GM12878 (cell line): ENCODE measurements at regions not wholly inside any gene's neighbourhood (a gene's known extent, or its start where the extent isn't known, plus 50 kb on each side); places are given as distances from the start of the nearest gene placed in this dataset.

Experiments used
- CEBPZ ChIP-seq: fragments of 150-350 bp; IDR thresholded peaks from 2 replicates; pipeline ENCODE4 v1.6.1; 2016; ENCODE audit warnings: low read depth, low read length
- NKRF ChIP-seq: fragments of 450-650 bp; conservative IDR thresholded peaks from 2 replicates; pipeline ENCODE4 v1.6.1; 2017; ENCODE audit warnings: mild to moderate bottlenecking, moderate library complexity
- NR2C2 ChIP-seq: IDR thresholded peaks from 2 replicates; pipeline ENCODE4 v1.6.1; 2011; ENCODE audit warnings: borderline replicate concordance, low read depth; ENCODE audit not compliant: control insufficient read depth, insufficient read length
- PAX5 ChIP-seq: IDR thresholded peaks from 2 replicates; pipeline ENCODE4 v1.6.1; 2011; ENCODE audit warnings: low read depth, low read length, borderline replicate concordance
- SIX5 ChIP-seq: IDR thresholded peaks from 2 replicates; pipeline ENCODE4 v1.6.1; 2011; ENCODE audit warnings: mild to moderate bottlenecking, low read depth, low read length, moderate library complexity; ENCODE audit not compliant: severe bottlenecking
- SP1 ChIP-seq: IDR thresholded peaks from one replicate; pipeline ENCODE4 v1.6.1; 2011; ENCODE audit warnings: low read depth, low read length
- ZBTB11 ChIP-seq: fragments of 450-650 bp; formaldehyde crosslinking; IDR thresholded peaks from 2 replicates; pipeline ENCODE4 v1.5.0; 2022; ENCODE audit warnings: mild to moderate bottlenecking, missing genetic modification characterization

GRCh38 chr22:48959496-48959895 is 868.2 kb downstream of the BRD1 start (continued):
- TF ChIP-seq ZBTB11 (CRISPR knock-in tag) = no peak
- no peak for TF ChIP-seq SP1
- no peak for TF ChIP-seq CEBPZ
- no peak for TF ChIP-seq PAX5
- TF ChIP-seq NR2C2 = no peak
- no peak for TF ChIP-seq NKRF
- TF ChIP-seq SIX5 = no peak
